ENCODE measurements at regions not wholly inside any gene's neighbourhood (a gene's known extent, or its start where the extent isn't known, plus 50 kb on each side); places are given as distances from the start of the nearest gene placed in this dataset.

- TF ChIP-seq, protein P1, sequence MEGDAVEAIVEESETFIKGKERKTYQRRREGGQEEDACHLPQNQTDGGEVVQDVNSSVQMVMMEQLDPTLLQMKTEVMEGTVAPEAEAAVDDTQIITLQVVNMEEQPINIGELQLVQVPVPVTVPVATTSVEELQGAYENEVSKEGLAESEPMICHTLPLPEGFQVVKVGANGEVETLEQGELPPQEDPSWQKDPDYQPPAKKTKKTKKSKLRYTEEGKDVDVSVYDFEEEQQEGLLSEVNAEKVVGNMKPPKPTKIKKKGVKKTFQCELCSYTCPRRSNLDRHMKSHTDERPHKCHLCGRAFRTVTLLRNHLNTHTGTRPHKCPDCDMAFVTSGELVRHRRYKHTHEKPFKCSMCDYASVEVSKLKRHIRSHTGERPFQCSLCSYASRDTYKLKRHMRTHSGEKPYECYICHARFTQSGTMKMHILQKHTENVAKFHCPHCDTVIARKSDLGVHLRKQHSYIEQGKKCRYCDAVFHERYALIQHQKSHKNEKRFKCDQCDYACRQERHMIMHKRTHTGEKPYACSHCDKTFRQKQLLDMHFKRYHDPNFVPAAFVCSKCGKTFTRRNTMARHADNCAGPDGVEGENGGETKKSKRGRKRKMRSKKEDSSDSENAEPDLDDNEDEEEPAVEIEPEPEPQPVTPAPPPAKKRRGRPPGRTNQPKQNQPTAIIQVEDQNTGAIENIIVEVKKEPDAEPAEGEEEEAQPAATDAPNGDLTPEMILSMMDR (IDR thresholded peaks at IDR 0.05): no peak
- TF ChIP-seq TAF1 (IDR thresholded peaks at IDR 0.05; ENCODE audit: borderline replicate concordance, low read depth, low read length) (no peak), EP300 (IDR thresholded peaks at IDR 0.05; ENCODE audit: borderline replicate concordance in 1 of 2, low read depth in 1 of 2, low read length in 1 of 2) (no peak), RFX5 (IDR thresholded peaks at IDR 0.05; ENCODE audit: low read length) (no peak), NFIC (IDR thresholded peaks at IDR 0.05; ENCODE audit: borderline replicate concordance) (no peak), JUND (IDR thresholded peaks at IDR 0.05) (no peak), RCOR1 (IDR thresholded peaks at IDR 0.05; ENCODE audit: low read length) (no peak), REST (IDR thresholded peaks at IDR 0.05; ENCODE audit: low read depth, low read length) (no peak), POLR2AphosphoS5 (IDR thresholded peaks at IDR 0.05; ENCODE audit: low read depth, low read length) (no peak), GABPA (IDR thresholded peaks at IDR 0.05; ENCODE audit: low read depth) (no peak), FOXM1 (IDR thresholded peaks at IDR 0.05; ENCODE audit: low read depth) (no peak), MAX (IDR thresholded peaks at IDR 0.05; ENCODE audit: low read depth) (no peak), ZBTB33 (IDR thresholded peaks at IDR 0.05; ENCODE audit: borderline replicate concordance, low read depth) (no peak)
These were observed 75.4 kb upstream of the ITGA1 start for GRCh38 chr5:52712354-52712753.
